ENCODE measurements at regions not wholly inside any gene's neighbourhood (a gene's known extent, or its start where the extent isn't known, plus 50 kb on each side); places are given as distances from the start of the nearest gene placed in this dataset.

GRCh38 chr3:8359133-8359532, 142.5 kb upstream of the LMCD1 start:
- H3K4me3 ChIP-seq (ENCODE audit: low read depth, low read length), result no peak overlapping the region
- DNase-seq (ENCODE audit: low read depth), result no peak
- no peak for TF ChIP-seq MYC (IDR thresholded peaks at IDR 0.05; ENCODE audit: low read depth, low read length)
- TF ChIP-seq MAX (IDR thresholded peaks at IDR 0.05; ENCODE audit: low read depth, low read length), result no peak
- TF ChIP-seq POLR2A (IDR thresholded peaks at IDR 0.05; ENCODE audit: extremely low read depth, insufficient read length), result no peak
- TF ChIP-seq CTCF (IDR thresholded peaks at IDR 0.05; ENCODE audit: low read depth, low read length), result no peak

GRCh38 chr3:8363200-8363599, 138.4 kb upstream of the LMCD1 start:
- DNase-seq (ENCODE audit: low read depth), result no peak
- TF ChIP-seq MYC (IDR thresholded peaks at IDR 0.05; ENCODE audit: low read depth, low read length) (no peak), POLR2A (IDR thresholded peaks at IDR 0.05; ENCODE audit: extremely low read depth, insufficient read length) (no peak), CTCF (IDR thresholded peaks at IDR 0.05; ENCODE audit: low read depth, low read length) (no peak), MAX (IDR thresholded peaks at IDR 0.05; ENCODE audit: low read depth, low read length) (no peak)
- no peak overlapping the region for H3K4me3 ChIP-seq (ENCODE audit: low read depth, low read length)

- no peak overlapping the region for H3K4me3 ChIP-seq (ENCODE audit: low read depth, low read length)
- DNase-seq (ENCODE audit: low read depth), result no peak
- TF ChIP-seq POLR2A (IDR thresholded peaks at IDR 0.05; ENCODE audit: extremely low read depth, insufficient read length), result no peak
- no peak for TF ChIP-seq MAX (IDR thresholded peaks at IDR 0.05; ENCODE audit: low read depth, low read length)
- TF ChIP-seq CTCF (IDR thresholded peaks at IDR 0.05; ENCODE audit: low read depth, low read length), result no peak
- TF ChIP-seq MYC (IDR thresholded peaks at IDR 0.05; ENCODE audit: low read depth, low read length), result no peak
These were observed 136.1 kb upstream of the LMCD1 start for GRCh38 chr3:8365541-8365940.

- TF ChIP-seq CTCF (IDR thresholded peaks at IDR 0.05; ENCODE audit: low read depth, low read length) (no peak), POLR2A (IDR thresholded peaks at IDR 0.05; ENCODE audit: extremely low read depth, insufficient read length) (no peak), MYC (IDR thresholded peaks at IDR 0.05; ENCODE audit: low read depth, low read length) (no peak), MAX (IDR thresholded peaks at IDR 0.05; ENCODE audit: low read depth, low read length) (no peak)
- DNase-seq (ENCODE audit: low read depth), result no peak
- no peak overlapping the region for H3K4me3 ChIP-seq (ENCODE audit: low read depth, low read length)
These were observed 135.3 kb upstream of the LMCD1 start for GRCh38 chr3:8366219-8366810.

GRCh38 chr3:8368598-8368997, 133.0 kb upstream of the LMCD1 start:
- no peak for TF ChIP-seq MAX (IDR thresholded peaks at IDR 0.05; ENCODE audit: low read depth, low read length)
- no peak for TF ChIP-seq POLR2A (IDR thresholded peaks at IDR 0.05; ENCODE audit: extremely low read depth, insufficient read length)
- TF ChIP-seq MYC (IDR thresholded peaks at IDR 0.05; ENCODE audit: low read depth, low read length), result no peak
- TF ChIP-seq CTCF (IDR thresholded peaks at IDR 0.05; ENCODE audit: low read depth, low read length), result no peak
- no peak overlapping the region for H3K4me3 ChIP-seq (ENCODE audit: low read depth, low read length)
- DNase-seq (ENCODE audit: low read depth), result no peak

Measured in NB4 (cell line).